GM18511 (cell line): ENCODE measurements at regions not wholly inside any gene's neighbourhood (a gene's known extent, or its start where the extent isn't known, plus 50 kb on each side); places are given as distances from the start of the nearest gene placed in this dataset.

Source experiments
- ATAC-seq: cut with Tn5 transposase; IDR thresholded peaks from one replicate; pipeline ENCODE4 v1.9.1; 2021; ENCODE audit warnings: mild to moderate bottlenecking, moderate library complexity; ENCODE audit not compliant: unreplicated experiment

GRCh38 chr10:10350050-10350449 is 667.6 kb upstream of the CELF2 start:
- no peak for ATAC-seq

GRCh38 chr10:10351451-10351850 is 666.2 kb upstream of the CELF2 start:
- no peak for ATAC-seq

- ATAC-seq, result no peak
Observed at GRCh38 chr10:10353326-10353868, 664.3 kb upstream of the CELF2 start.

- ATAC-seq, result no peak
Observed at GRCh38 chr10:10359263-10359662, 658.4 kb upstream of the CELF2 start.

GRCh38 chr10:10361301-10361885 is 656.3 kb upstream of the CELF2 start:
- ATAC-seq, result no peak

- no peak for ATAC-seq
Observed at GRCh38 chr10:10362800-10363199, 654.9 kb upstream of the CELF2 start.

- no peak for ATAC-seq
Observed at GRCh38 chr10:10363217-10363616, 654.5 kb upstream of the CELF2 start.

- no peak for ATAC-seq
Observed at GRCh38 chr10:10364902-10365301, 652.8 kb upstream of the CELF2 start.

GRCh38 chr10:10365676-10366075 is 652.0 kb upstream of the CELF2 start:
- no peak for ATAC-seq

GRCh38 chr10:10366836-10367235 is 650.8 kb upstream of the CELF2 start:
- no peak for ATAC-seq

GRCh38 chr10:10367264-10367663 is 650.4 kb upstream of the CELF2 start:
- no peak for ATAC-seq

- ATAC-seq, result no peak
Observed at GRCh38 chr10:10368951-10369576, 648.6 kb upstream of the CELF2 start.

- no peak for ATAC-seq
Observed at GRCh38 chr10:10385831-10386230, 631.8 kb upstream of the CELF2 start.

- ATAC-seq, result no peak
Observed at GRCh38 chr10:10389182-10389581, 628.5 kb upstream of the CELF2 start.

GRCh38 chr10:10392511-10392910 is 625.2 kb upstream of the CELF2 start:
- ATAC-seq, result no peak

- ATAC-seq, result no peak
Observed at GRCh38 chr10:10394933-10395658, 622.6 kb upstream of the CELF2 start.

GRCh38 chr10:10396601-10397000 is 621.1 kb upstream of the CELF2 start:
- no peak for ATAC-seq

- no peak for ATAC-seq
Observed at GRCh38 chr10:10397906-10398305, 619.8 kb upstream of the CELF2 start.

- no peak for ATAC-seq
Observed at GRCh38 chr10:10403762-10404161, 613.9 kb upstream of the CELF2 start.

- no peak for ATAC-seq
Observed at GRCh38 chr10:10417671-10418070, 600.0 kb upstream of the CELF2 start.

- ATAC-seq, result no peak
Observed at GRCh38 chr10:10418387-10418786, 599.3 kb upstream of the CELF2 start.

GRCh38 chr10:10421071-10421470 is 596.6 kb upstream of the CELF2 start:
- no peak for ATAC-seq
